GM23338 (cell line): ENCODE measurements at regions not wholly inside any gene's neighbourhood (a gene's known extent, or its start where the extent isn't known, plus 50 kb on each side); places are given as distances from the start of the nearest gene placed in this dataset.

Experiments used
- CREB1 ChIP-seq: fragments of 250-450 bp; sonication (Bioruptor Pico); IDR thresholded peaks from 2 replicates; pipeline ENCODE4 v1.5.0; 2020; ENCODE audit warnings: low read depth, mild to moderate bottlenecking, moderate library complexity
- EZH2 ChIP-seq: fragments of 200-600 bp; sonication (generic); IDR thresholded peaks from one replicate; pipeline ENCODE4 v1.8.0; 2017; ENCODE audit warnings: antibody characterized with exemption, mild to moderate bottlenecking, low read depth; ENCODE audit not compliant: unreplicated experiment
- EZH2phosphoT487 ChIP-seq: fragments of 200-600 bp; sonication (generic); IDR thresholded peaks from one replicate; pipeline ENCODE4 v1.8.1; 2018; ENCODE audit warnings: antibody characterized with exemption; ENCODE audit not compliant: unreplicated experiment
- POLR2AphosphoS5 ChIP-seq: IDR thresholded peaks from 2 replicates; pipeline ENCODE4 v1.6.1; 2016; ENCODE audit warnings: antibody characterized with exemption, low read depth
- REST ChIP-seq: IDR thresholded peaks from one replicate; pipeline ENCODE4 v1.6.1; 2018; ENCODE audit warnings: antibody characterized with exemption; ENCODE audit not compliant: unreplicated experiment
- ZNF114 ChIP-seq: fragments of 250-450 bp; sonication (Bioruptor Pico); IDR thresholded peaks from 2 replicates; pipeline ENCODE4 v1.5.0; 2020; ENCODE audit warnings: mild to moderate bottlenecking, moderate library complexity
- TF ChIP-seq, protein P1 (sequence below): fragments of 250-450 bp; sonication (Bioruptor Pico); IDR thresholded peaks from 2 replicates; pipeline ENCODE4 v1.5.0; 2020; ENCODE audit warnings: mild to moderate bottlenecking, moderate library complexity
- TF ChIP-seq, protein P2 (sequence below), 2 experiments: fragments of 200-600 bp in 1 of 2; sonication (generic) in 1 of 2; conservative IDR thresholded peaks; 2 replicates each; pipeline versions ENCODE4 v1.5.1 to v1.6.1; 2016 to 2017; ENCODE audit warnings: antibody characterized with exemption in 2 of 2, low read depth in 2 of 2, mild to moderate bottlenecking in 2 of 2, moderate library complexity in 1 of 2

GRCh38 chr4:24212642-24213041 is 322.8 kb upstream of the PPARGC1A start (continued):
- TF ChIP-seq, protein P1, sequence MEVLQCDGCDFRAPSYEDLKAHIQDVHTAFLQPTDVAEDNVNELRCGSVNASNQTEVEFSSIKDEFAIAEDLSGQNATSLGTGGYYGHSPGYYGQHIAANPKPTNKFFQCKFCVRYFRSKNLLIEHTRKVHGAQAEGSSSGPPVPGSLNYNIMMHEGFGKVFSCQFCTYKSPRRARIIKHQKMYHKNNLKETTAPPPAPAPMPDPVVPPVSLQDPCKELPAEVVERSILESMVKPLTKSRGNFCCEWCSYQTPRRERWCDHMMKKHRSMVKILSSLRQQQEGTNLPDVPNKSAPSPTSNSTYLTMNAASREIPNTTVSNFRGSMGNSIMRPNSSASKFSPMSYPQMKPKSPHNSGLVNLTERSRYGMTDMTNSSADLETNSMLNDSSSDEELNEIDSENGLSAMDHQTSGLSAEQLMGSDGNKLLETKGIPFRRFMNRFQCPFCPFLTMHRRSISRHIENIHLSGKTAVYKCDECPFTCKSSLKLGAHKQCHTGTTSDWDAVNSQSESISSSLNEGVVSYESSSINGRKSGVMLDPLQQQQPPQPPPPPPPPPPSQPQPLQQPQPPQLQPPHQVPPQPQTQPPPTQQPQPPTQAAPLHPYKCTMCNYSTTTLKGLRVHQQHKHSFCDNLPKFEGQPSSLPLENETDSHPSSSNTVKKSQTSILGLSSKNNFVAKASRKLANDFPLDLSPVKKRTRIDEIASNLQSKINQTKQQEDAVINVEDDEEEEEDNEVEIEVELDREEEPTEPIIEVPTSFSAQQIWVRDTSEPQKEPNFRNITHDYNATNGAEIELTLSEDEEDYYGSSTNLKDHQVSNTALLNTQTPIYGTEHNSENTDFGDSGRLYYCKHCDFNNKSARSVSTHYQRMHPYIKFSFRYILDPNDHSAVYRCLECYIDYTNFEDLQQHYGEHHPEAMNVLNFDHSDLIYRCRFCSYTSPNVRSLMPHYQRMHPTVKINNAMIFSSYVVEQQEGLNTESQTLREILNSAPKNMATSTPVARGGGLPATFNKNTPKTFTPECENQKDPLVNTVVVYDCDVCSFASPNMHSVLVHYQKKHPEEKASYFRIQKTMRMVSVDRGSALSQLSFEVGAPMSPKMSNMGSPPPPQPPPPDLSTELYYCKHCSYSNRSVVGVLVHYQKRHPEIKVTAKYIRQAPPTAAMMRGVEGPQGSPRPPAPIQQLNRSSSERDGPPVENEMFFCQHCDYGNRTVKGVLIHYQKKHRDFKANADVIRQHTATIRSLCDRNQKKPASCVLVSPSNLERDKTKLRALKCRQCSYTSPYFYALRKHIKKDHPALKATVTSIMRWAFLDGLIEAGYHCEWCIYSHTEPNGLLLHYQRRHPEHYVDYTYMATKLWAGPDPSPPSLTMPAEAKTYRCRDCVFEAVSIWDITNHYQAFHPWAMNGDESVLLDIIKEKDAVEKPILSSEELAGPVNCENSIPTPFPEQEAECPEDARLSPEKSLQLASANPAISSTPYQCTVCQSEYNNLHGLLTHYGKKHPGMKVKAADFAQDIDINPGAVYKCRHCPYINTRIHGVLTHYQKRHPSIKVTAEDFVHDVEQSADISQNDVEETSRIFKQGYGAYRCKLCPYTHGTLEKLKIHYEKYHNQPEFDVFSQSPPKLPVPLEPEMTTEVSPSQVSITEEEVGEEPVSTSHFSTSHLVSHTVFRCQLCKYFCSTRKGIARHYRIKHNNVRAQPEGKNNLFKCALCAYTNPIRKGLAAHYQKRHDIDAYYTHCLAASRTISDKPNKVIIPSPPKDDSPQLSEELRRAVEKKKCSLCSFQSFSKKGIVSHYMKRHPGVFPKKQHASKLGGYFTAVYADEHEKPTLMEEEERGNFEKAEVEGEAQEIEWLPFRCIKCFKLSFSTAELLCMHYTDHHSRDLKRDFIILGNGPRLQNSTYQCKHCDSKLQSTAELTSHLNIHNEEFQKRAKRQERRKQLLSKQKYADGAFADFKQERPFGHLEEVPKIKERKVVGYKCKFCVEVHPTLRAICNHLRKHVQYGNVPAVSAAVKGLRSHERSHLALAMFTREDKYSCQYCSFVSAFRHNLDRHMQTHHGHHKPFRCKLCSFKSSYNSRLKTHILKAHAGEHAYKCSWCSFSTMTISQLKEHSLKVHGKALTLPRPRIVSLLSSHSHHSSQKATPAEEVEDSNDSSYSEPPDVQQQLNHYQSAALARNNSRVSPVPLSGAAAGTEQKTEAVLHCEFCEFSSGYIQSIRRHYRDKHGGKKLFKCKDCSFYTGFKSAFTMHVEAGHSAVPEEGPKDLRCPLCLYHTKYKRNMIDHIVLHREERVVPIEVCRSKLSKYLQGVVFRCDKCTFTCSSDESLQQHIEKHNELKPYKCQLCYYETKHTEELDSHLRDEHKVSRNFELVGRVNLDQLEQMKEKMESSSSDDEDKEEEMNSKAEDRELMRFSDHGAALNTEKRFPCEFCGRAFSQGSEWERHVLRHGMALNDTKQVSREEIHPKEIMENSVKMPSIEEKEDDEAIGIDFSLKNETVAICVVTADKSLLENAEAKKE (CRISPR knock-in tag), result no peak
- no peak for TF ChIP-seq REST
- no peak for TF ChIP-seq POLR2AphosphoS5
- TF ChIP-seq, protein P2, sequence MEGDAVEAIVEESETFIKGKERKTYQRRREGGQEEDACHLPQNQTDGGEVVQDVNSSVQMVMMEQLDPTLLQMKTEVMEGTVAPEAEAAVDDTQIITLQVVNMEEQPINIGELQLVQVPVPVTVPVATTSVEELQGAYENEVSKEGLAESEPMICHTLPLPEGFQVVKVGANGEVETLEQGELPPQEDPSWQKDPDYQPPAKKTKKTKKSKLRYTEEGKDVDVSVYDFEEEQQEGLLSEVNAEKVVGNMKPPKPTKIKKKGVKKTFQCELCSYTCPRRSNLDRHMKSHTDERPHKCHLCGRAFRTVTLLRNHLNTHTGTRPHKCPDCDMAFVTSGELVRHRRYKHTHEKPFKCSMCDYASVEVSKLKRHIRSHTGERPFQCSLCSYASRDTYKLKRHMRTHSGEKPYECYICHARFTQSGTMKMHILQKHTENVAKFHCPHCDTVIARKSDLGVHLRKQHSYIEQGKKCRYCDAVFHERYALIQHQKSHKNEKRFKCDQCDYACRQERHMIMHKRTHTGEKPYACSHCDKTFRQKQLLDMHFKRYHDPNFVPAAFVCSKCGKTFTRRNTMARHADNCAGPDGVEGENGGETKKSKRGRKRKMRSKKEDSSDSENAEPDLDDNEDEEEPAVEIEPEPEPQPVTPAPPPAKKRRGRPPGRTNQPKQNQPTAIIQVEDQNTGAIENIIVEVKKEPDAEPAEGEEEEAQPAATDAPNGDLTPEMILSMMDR (conservative IDR thresholded peaks at IDR 0.05; ENCODE audit: low read depth in 2 of 2), result no peak
- TF ChIP-seq ZNF114 (CRISPR knock-in tag), result no peak
- TF ChIP-seq EZH2, result no peak
- no peak for TF ChIP-seq EZH2phosphoT487
- no peak for TF ChIP-seq CREB1 (CRISPR knock-in tag)
